H9 (cell line): ENCODE measurements at regions not wholly inside any gene's neighbourhood (a gene's known extent, or its start where the extent isn't known, plus 50 kb on each side); places are given as distances from the start of the nearest gene placed in this dataset.

Source experiments
- DNase-seq: peaks from one replicate; pipeline ENCODE4 v3.0.0-alpha.2; 2017
- H2AFZ ChIP-seq: one replicate; pipeline ENCODE4 v1.6.1; 2013; ENCODE audit warnings: mild to moderate bottlenecking, low read length, control low read depth, moderate library complexity
- H2AK5ac ChIP-seq: 2 replicates; pipeline ENCODE4 v1.6.1; 2013; ENCODE audit warnings: low read length, control low read depth, mixed read lengths; ENCODE audit not compliant: insufficient read length
- H2BK120ac ChIP-seq: one replicate; pipeline ENCODE4 v1.6.1; 2013; ENCODE audit warnings: low read depth, mild to moderate bottlenecking, low read length, control low read depth, inconsistent platforms; ENCODE audit not compliant: poor library complexity, severe bottlenecking
- H2BK12ac ChIP-seq: 2 replicates; pipeline ENCODE4 v1.6.1; 2013; ENCODE audit warnings: low read length, control low read depth, mixed read lengths, low read depth; ENCODE audit not compliant: insufficient read length
- H2BK15ac ChIP-seq: 2 replicates; pipeline ENCODE4 v1.6.1; 2013; ENCODE audit warnings: low read depth, low read length, control low read depth
- H2BK20ac ChIP-seq: one replicate; pipeline ENCODE4 v1.6.1; 2013; ENCODE audit warnings: low read depth, mild to moderate bottlenecking, low read length, control low read depth, inconsistent platforms; ENCODE audit not compliant: poor library complexity, severe bottlenecking
- H2BK5ac ChIP-seq: 2 replicates; pipeline ENCODE4 v1.6.1; 2013; ENCODE audit warnings: low read length, control low read depth, mixed read lengths; ENCODE audit not compliant: insufficient read length
- H3K14ac ChIP-seq: 2 replicates; pipeline ENCODE4 v1.6.1; 2013; ENCODE audit warnings: low read length, control low read depth; ENCODE audit not compliant: insufficient read depth
- H3K18ac ChIP-seq: 2 replicates; pipeline ENCODE4 v1.6.1; 2013; ENCODE audit warnings: low read depth, mild to moderate bottlenecking, mixed read lengths, low read length, control low read depth; ENCODE audit not compliant: insufficient read length
- H3K23ac ChIP-seq: 2 replicates; pipeline ENCODE4 v1.6.1; 2013; ENCODE audit warnings: low read length, control low read depth, mixed read lengths, low read depth; ENCODE audit not compliant: insufficient read length
- H3K23me2 ChIP-seq: 2 replicates; pipeline ENCODE4 v1.6.1; 2013; ENCODE audit warnings: low read depth, mild to moderate bottlenecking, mixed read lengths, low read length, control low read depth; ENCODE audit not compliant: insufficient read length, poor library complexity, severe bottlenecking
- H3K27ac ChIP-seq: 2 replicates; pipeline ENCODE4 v1.5.1; 2013; ENCODE audit warnings: low read length, control low read depth, mixed read lengths, low read depth; ENCODE audit not compliant: insufficient read length
- H3K27me3 ChIP-seq: 2 replicates; pipeline ENCODE4 v1.6.1; 2013; ENCODE audit warnings: low read length, control low read depth, inconsistent platforms; ENCODE audit not compliant: insufficient read depth
- H3K4ac ChIP-seq: 2 replicates; pipeline ENCODE4 v1.6.1; 2013; ENCODE audit warnings: low read depth, mild to moderate bottlenecking, control low read depth, inconsistent platforms, low read length, moderate library complexity
- H3K4me1 ChIP-seq: 2 replicates; pipeline ENCODE4 v1.6.1; 2013; ENCODE audit warnings: low read length, control low read depth, inconsistent platforms; ENCODE audit not compliant: insufficient read depth
- H3K4me2 ChIP-seq: 2 replicates; pipeline ENCODE4 v1.6.1; 2013; ENCODE audit warnings: low read length, control low read depth, mixed read lengths; ENCODE audit not compliant: insufficient read length, insufficient read depth
- H3K56ac ChIP-seq: 2 replicates; pipeline ENCODE4 v1.6.1; 2013; ENCODE audit warnings: low read depth, mild to moderate bottlenecking, mixed read lengths, low read length, control low read depth; ENCODE audit not compliant: insufficient read length
- H3K79me1 ChIP-seq: 2 replicates; pipeline ENCODE4 v1.6.1; 2013; ENCODE audit warnings: low read depth, mild to moderate bottlenecking, moderate library complexity, low read length, control low read depth, inconsistent platforms; ENCODE audit not compliant: insufficient read depth, poor library complexity, severe bottlenecking
- H3K79me2 ChIP-seq: 2 replicates; pipeline ENCODE4 v1.6.1; 2013; ENCODE audit warnings: low read length, control low read depth, inconsistent platforms; ENCODE audit not compliant: insufficient read depth
- H3K9ac ChIP-seq: 2 replicates; pipeline ENCODE4 v1.6.1; 2013; ENCODE audit warnings: low read length, control low read depth, mixed read lengths; ENCODE audit not compliant: insufficient read length; ENCODE audit errors: extremely low read depth
- H3K9me3 ChIP-seq: one replicate; pipeline ENCODE4 v1.6.1; 2013; ENCODE audit warnings: low read depth, low read length, inconsistent platforms; ENCODE audit not compliant: control insufficient read depth
- H3T11ph ChIP-seq: one replicate; pipeline ENCODE4 v1.6.1; 2013; ENCODE audit warnings: mild to moderate bottlenecking, low read length, control low read depth, inconsistent platforms
- H4K20me1 ChIP-seq: one replicate; pipeline ENCODE4 v1.6.1; 2013; ENCODE audit not compliant: control insufficient read depth, insufficient read length, insufficient read depth
- H4K5ac ChIP-seq: 2 replicates; pipeline ENCODE4 v1.6.1; 2013; ENCODE audit warnings: low read depth, mild to moderate bottlenecking, mixed read lengths, low read length, control low read depth; ENCODE audit not compliant: insufficient read length
- H4K8ac ChIP-seq: replicated peaks from 2 replicates; pipeline ENCODE4 v1.6.1; 2013; ENCODE audit warnings: low read length, control low read depth, mixed read lengths, low read depth; ENCODE audit not compliant: insufficient read length
- H4K91ac ChIP-seq: 2 replicates; pipeline ENCODE4 v1.6.1; 2013; ENCODE audit warnings: low read depth, mild to moderate bottlenecking, moderate library complexity, mixed read lengths, low read length, control low read depth; ENCODE audit not compliant: insufficient read length
- H3K27ac Mint-ChIP-seq, 3 experiments: 2 replicates in 2 of 3; 3 replicates in 1 of 3; pipeline ENCODE4 v1.8.0; 2020 to 2021; ENCODE audit warnings: mixed read lengths in 3 of 3, mild to moderate bottlenecking in 1 of 3, moderate library complexity in 1 of 3
- H3K27me3 Mint-ChIP-seq: 2 replicates; pipeline ENCODE4 v1.8.0; 2021; ENCODE audit warnings: low read depth, mild to moderate bottlenecking, moderate library complexity, mixed read lengths
- H3K36me3 Mint-ChIP-seq, 3 experiments: 2 replicates in 2 of 3; 3 replicates in 1 of 3; pipeline ENCODE4 v1.8.0; 2020 to 2021; ENCODE audit warnings: low read depth in 3 of 3, mixed read lengths in 3 of 3; ENCODE audit not compliant: insufficient read depth in 1 of 3
- H3K4me1 Mint-ChIP-seq, 2 experiments: 2 replicates each; pipeline ENCODE4 v1.8.0; 2020; ENCODE audit warnings: mixed read lengths in 2 of 2
- H3K4me3 Mint-ChIP-seq, 2 experiments: 2 replicates in 1 of 2; 3 replicates in 1 of 2; pipeline ENCODE4 v1.8.0; 2020 to 2021; ENCODE audit warnings: mild to moderate bottlenecking in 2 of 2, mixed read lengths in 2 of 2, moderate library complexity in 1 of 2
- H3K9me3 Mint-ChIP-seq, 2 experiments: 2 replicates in 1 of 2; 3 replicates in 1 of 2; pipeline ENCODE4 v1.8.0; 2020; ENCODE audit warnings: mild to moderate bottlenecking in 2 of 2, mixed read lengths in 2 of 2, moderate library complexity in 1 of 2
- WGBS: extraction: QIAGEN DNeasy Blood & Tissue Kit; methylation state at CpG from one replicate; pipeline ENCODE4 v1.1.7; 2013; ENCODE audit warnings: missing lambda C conversion rate, low lambda C conversion rate, mixed read lengths; ENCODE audit not compliant: insufficient read length; ENCODE audit errors: extremely low coverage; 5-methylcytosine and 5-hydroxymethylcytosine counted together
- TF ChIP-seq, protein P1 (sequence below): fragments of 200-600 bp; sonication (generic); conservative IDR thresholded peaks from 3 replicates; pipeline ENCODE4 v1.8.0; 2021; ENCODE audit warnings: antibody characterized with exemption, mild to moderate bottlenecking

DNA sequence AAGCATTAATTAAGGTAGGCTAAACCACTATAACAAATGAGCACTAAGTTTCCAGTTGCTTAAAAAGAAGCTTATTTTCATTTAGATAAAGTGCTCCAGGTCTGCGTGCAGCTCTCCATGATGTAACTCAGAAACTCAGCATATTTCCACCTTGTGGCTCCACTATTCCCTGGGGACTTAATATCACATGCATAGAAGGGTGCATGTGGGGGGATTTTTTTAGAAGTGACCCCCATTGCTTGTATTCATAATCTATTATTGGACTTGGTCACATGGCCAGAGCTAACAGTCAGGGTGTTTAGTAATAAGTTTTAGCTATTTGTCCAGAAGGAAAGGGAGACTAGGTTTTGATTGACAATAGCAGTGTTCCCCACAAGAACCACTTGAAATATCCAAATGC lies 86.8 kb downstream of the TMCO5A start:
- Histone ChIP-seq H2BK120ac (no peak overlapping the region), H3K23me2 (no peaks in the 10 kb centered on the region), H3K14ac (no peak overlapping the region), H3K23ac (no peak overlapping the region), H4K91ac (no peak overlapping the region), H3K18ac (no peak overlapping the region), H3K79me1 (no peaks in the 10 kb centered on the region), H3K79me2 (no peaks in the 10 kb centered on the region), H2BK5ac (no peak overlapping the region), H3K4ac (no peak overlapping the region), H2BK15ac (no peak overlapping the region), H3T11ph (no peak overlapping the region), H4K8ac (no peak overlapping the region), H3K4me1 (no peaks in the 10 kb centered on the region; the same call in 1 of the 2 replicates), H2BK12ac (no peak overlapping the region), H3K27ac (no peak overlapping the region), H2AK5ac (no peak overlapping the region), H3K27me3 (no peaks in the 10 kb centered on the region), H3K9ac (no peak overlapping the region), H3K56ac (no peak overlapping the region), H4K5ac (no peak overlapping the region), H3K9me3 (no peaks in the 10 kb centered on the region), H4K20me1 (no peaks in the 10 kb centered on the region), H3K4me2 (no peak overlapping the region), H2AFZ (no peak overlapping the region), H2BK20ac (no peak overlapping the region)
- Mint-ChIP-seq H3K36me3 (no peaks in the 10 kb centered on the region; a peak in 2 of 7 replicates), H3K4me1 (0 out of 4 replicates have a peak, but pooled peaks cover 3 to 4% of the 10 kb centered on the region in 2 experiments), H3K27ac (no peak overlapping the region), H3K4me3 (no peak overlapping the region), H3K27me3 (no peaks in the 10 kb centered on the region), H3K9me3 (peaks cover 0 to 2% of the 10 kb centered on the region in 2 experiments; a peak in 2 of 5 replicates)
- no peak for DNase-seq
- WGBS = no CpG with 5 or more reads among the region's 1 CpG
- TF ChIP-seq, protein P1, sequence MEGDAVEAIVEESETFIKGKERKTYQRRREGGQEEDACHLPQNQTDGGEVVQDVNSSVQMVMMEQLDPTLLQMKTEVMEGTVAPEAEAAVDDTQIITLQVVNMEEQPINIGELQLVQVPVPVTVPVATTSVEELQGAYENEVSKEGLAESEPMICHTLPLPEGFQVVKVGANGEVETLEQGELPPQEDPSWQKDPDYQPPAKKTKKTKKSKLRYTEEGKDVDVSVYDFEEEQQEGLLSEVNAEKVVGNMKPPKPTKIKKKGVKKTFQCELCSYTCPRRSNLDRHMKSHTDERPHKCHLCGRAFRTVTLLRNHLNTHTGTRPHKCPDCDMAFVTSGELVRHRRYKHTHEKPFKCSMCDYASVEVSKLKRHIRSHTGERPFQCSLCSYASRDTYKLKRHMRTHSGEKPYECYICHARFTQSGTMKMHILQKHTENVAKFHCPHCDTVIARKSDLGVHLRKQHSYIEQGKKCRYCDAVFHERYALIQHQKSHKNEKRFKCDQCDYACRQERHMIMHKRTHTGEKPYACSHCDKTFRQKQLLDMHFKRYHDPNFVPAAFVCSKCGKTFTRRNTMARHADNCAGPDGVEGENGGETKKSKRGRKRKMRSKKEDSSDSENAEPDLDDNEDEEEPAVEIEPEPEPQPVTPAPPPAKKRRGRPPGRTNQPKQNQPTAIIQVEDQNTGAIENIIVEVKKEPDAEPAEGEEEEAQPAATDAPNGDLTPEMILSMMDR = no peak
